GM12873 (cell line): ENCODE measurements at regions not wholly inside any gene's neighbourhood (a gene's known extent, or its start where the extent isn't known, plus 50 kb on each side); places are given as distances from the start of the nearest gene placed in this dataset.

Source experiments
- TF ChIP-seq, protein P1 (sequence below): IDR thresholded peaks from 2 replicates; pipeline ENCODE4 v1.5.1; 2012; ENCODE audit warnings: low read depth, mild to moderate bottlenecking, moderate library complexity, low read length, control low read depth; ENCODE audit not compliant: insufficient read depth; ENCODE audit errors: missing control alignments

DNA sequence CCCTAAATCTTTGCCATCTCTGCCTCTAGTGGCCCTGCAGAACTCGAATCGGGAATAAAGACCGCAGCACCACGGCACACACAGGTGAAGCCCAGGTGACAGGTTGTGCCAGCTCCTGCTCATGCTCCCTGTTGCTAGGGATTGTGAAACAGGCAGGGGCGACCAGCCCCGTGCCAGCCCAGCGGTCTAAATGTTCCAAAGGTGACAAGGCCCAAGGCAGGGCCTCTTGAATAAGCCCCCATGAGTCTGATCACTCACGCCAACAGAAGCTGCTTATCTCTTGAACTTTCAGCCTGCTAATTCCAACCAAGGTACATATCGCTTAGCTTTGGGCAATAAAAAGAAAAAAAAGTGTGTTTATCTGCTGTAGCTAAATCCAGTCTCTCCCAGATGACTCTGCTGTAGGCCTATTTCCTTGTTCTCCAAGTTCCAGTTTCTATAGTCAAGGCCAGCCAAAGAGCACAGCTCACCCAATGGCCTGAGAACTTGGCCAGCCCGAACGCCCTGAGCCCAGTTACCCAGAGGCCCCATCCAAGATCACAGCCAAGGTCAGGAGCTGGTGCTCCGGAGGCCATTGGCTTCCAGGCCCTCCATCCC is 191.1 kb upstream of the GPR12 start:
- TF ChIP-seq, protein P1, sequence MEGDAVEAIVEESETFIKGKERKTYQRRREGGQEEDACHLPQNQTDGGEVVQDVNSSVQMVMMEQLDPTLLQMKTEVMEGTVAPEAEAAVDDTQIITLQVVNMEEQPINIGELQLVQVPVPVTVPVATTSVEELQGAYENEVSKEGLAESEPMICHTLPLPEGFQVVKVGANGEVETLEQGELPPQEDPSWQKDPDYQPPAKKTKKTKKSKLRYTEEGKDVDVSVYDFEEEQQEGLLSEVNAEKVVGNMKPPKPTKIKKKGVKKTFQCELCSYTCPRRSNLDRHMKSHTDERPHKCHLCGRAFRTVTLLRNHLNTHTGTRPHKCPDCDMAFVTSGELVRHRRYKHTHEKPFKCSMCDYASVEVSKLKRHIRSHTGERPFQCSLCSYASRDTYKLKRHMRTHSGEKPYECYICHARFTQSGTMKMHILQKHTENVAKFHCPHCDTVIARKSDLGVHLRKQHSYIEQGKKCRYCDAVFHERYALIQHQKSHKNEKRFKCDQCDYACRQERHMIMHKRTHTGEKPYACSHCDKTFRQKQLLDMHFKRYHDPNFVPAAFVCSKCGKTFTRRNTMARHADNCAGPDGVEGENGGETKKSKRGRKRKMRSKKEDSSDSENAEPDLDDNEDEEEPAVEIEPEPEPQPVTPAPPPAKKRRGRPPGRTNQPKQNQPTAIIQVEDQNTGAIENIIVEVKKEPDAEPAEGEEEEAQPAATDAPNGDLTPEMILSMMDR: no peak

DNA sequence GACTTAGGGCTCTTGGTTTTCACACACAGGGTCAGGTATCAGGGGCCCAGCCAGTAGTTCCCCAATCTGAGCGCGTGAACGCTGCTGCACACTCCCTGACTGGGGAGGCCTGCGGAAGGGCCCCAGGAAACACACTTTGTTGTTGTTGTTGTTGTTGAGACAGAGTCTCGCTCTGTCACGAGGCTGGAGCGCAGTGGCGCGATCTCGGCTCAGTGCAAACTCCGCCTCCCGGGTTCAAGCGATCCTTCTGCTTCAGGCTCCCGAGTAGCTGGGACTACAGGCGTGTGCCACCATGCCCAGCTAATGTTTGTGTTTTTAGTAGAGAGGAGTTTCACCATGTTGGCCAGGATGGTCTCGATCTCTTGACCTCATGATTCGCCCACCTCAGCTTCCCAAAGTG is 190.4 kb upstream of the GPR12 start:
- TF ChIP-seq, protein P1: no peak

DNA sequence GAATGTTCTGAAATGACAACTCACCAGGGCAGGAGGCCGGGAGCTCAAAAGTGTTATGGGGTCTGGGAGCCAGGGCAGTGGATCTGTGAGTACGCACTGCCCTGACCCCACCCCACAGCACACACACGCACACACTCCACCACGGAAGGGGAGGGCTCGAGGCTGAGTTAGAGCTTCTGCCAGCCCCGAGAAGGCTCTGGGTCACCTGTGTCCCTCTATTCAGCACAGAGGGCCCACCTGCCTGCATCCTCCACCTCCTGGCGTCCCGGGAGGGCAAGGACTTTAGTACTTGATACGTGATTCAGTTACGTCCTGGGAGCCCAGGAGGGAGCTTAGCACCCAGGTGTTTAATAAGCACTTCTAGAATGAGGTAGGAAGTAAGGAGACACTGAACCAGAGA is 190.0 kb upstream of the GPR12 start:
- TF ChIP-seq, protein P1: no peak

DNA sequence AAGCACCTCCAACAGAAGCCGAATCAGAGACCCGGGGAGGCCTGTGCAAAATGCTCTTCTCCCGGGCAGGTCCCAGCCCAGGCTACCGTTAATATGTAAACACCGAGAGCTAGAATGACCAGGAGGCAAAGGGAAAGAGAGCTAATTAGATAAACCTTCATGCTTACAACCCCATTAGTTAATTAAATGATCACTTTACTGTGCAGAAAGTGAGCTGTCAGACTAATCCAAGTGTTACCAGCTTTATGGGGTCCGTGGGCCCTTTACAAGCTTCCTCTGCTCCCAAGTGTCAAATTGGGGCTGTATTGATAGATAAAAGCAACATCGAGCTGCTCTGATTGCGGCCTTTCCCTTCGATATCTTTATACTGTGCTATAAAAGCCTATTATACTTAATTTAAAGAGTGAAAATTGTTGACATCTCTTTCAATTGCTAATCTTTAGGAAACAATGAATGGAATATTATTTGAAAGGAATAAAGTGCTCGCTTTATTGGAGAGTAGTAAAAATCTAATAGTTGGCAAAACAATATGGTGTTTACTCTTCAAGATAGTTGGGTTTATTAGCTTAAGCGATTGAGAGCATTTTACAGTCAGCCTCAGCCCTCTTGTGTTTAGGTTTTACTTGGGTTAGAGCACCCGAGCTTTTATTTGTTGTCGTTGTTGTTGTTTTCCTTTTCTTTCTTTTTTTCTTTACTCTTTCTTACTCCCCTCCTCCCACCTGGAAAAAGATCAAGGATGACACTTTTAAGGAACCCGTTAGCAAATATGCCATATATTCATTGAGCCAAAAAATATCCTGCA is 189.3 kb upstream of the GPR12 start:
- TF ChIP-seq, protein P1: no peak

DNA sequence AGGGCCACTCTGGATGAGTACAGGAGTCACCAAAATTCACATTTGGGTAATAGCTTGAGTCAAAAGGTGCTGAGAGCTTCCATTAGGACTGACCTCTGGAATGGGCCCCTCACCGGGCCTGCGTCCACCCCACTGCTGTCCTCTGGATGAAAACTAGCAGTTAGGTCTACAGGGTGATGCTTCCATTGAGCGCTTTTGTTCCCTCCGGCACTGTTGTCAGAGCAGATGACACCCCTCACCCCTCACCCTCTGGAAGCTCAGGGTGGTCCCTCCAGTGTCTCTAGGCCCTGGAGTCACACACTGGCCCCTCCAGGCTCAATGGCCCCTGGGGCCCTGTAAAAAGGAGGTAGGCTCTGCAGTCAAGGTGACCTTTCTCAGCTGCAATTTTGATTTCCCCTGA is 187.8 kb upstream of the GPR12 start:
- TF ChIP-seq, protein P1: no peak

DNA sequence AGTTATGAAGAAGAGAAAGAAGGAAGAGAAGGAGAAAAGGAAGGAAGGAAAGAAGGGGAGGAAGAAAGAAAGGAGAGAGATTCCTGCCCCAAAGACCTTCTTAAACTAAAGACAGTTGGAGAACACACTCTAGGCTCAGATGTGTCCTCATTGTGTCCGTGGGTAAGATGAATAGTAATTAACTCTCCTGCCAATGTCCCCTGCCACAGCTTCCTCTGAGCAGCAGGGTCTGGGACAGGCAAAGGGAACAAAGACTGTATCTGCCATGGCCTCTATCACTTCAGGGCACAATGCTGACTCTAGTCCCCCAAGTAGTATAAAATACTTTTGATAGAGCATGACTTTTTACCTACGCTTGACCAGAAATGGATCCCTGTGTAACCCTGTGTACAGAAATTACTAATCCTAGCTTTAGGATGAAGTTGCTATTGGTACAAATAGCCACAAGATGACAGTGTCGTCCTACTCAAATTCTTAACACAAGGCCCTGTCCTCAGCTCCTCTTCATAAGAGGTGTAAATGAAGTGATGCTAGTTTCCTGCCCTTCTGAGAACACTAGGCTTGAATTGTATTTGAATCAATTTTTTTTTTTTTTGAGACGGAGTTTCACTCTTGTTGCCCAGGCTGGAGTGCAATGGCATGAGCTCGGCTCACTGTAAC is 186.2 kb upstream of the GPR12 start:
- TF ChIP-seq, protein P1: peak; percentile 80

DNA sequence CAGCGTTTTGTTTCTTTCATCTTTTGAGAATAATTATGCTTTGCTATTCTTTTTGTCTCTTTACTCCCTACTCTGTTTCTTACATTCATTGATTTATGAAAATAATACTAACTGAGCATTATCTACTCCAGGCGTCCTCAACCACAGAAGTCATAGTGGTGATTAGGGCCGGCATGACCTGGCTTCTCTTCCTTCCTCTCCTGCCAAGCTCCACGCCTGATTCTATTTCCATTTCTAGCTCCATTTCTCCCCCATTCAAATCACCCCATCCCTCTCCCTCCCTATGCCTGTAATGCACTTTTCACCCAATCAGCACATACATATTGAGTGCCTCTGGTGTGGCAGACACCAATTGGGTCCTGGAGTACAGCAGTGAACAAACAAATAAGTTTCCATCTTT is 183.2 kb upstream of the GPR12 start:
- TF ChIP-seq, protein P1: no peak
